ENCODE measurements at regions not wholly inside any gene's neighbourhood (a gene's known extent, or its start where the extent isn't known, plus 50 kb on each side); places are given as distances from the start of the nearest gene placed in this dataset.

DNA sequence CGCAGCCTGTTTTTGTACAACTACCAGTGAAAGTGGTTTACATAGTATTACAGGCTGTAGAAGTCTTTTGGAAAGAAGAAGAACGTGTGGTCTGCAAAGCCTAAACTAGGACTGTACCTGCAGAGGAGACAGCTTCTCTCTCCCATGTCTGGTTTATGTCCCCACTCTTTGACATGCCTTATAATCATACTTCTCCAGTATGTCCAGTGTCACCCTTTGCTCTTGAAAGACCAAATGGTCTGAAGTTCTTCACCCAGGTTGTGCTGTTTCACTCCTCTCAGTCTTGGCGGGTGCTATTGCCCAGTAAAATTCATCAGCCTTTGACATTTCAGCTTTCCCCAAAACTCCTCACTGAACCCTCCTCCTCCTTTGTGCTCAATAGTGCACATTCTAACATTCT, 676.0 kb upstream of the TENM4 start:
- TF ChIP-seq, protein P1, sequence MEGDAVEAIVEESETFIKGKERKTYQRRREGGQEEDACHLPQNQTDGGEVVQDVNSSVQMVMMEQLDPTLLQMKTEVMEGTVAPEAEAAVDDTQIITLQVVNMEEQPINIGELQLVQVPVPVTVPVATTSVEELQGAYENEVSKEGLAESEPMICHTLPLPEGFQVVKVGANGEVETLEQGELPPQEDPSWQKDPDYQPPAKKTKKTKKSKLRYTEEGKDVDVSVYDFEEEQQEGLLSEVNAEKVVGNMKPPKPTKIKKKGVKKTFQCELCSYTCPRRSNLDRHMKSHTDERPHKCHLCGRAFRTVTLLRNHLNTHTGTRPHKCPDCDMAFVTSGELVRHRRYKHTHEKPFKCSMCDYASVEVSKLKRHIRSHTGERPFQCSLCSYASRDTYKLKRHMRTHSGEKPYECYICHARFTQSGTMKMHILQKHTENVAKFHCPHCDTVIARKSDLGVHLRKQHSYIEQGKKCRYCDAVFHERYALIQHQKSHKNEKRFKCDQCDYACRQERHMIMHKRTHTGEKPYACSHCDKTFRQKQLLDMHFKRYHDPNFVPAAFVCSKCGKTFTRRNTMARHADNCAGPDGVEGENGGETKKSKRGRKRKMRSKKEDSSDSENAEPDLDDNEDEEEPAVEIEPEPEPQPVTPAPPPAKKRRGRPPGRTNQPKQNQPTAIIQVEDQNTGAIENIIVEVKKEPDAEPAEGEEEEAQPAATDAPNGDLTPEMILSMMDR (IDR thresholded peaks at IDR 0.05), result no peak
- no peak for TF ChIP-seq EP300 (IDR thresholded peaks at IDR 0.05)
- TF ChIP-seq POLR2A (IDR thresholded peaks at IDR 0.05), result no peak
